H1 (cell line): ENCODE measurements at regions not wholly inside any gene's neighbourhood (a gene's known extent, or its start where the extent isn't known, plus 50 kb on each side); places are given as distances from the start of the nearest gene placed in this dataset.

Source experiments
- CEBPB ChIP-seq: IDR thresholded peaks from 2 replicates; pipeline ENCODE4 v1.6.1; 2012; ENCODE audit warnings: low read depth, low read length
- EZH2 ChIP-seq: fragments of 200-600 bp; sonication (generic); IDR thresholded peaks from 2 replicates; pipeline ENCODE4 v1.7.1; 2012; ENCODE audit warnings: low read depth, mild to moderate bottlenecking, moderate library complexity, low read length, inconsistent platforms; ENCODE audit not compliant: severe bottlenecking
- RAD21 ChIP-seq, 2 experiments: IDR thresholded peaks in 1 of 2; conservative IDR thresholded peaks in 1 of 2; 2 replicates each; pipeline ENCODE4 v1.6.1; 2011; ENCODE audit warnings: low read depth in 2 of 2, low read length in 2 of 2, improper control_type of control experiment in 1 of 2, inconsistent platforms in 1 of 2, mild to moderate bottlenecking in 1 of 2, moderate library complexity in 1 of 2

DNA sequence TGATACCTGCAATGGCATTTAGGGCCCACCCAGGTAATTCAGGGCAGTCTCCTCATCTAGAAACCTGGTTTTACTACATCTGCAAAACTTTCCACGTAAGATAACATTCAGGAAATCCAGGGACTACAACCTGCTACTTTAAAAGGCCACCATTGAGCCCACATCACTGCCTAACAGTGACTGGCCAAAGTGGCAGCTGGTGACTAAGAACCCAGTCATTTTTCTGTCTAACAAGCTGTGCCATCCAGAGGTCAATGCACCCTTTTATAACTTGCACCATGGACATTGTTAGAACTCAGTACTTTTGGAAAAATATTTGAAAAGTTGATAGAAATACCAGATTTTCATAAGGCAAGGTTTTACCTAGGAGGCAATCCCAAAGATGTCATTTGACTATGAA is 492.4 kb downstream of the OTOL1 start (continued):
- TF ChIP-seq CEBPB (no peak), RAD21 (IDR thresholded peaks at IDR 0.05 in 1 of 2, conservative IDR thresholded peaks at IDR 0.05 in 1 of 2; ENCODE audit: low read depth in 2 of 2, low read length in 2 of 2) (no peak), EZH2 (no peak)
